HG03354 (cell line): ENCODE measurements at regions not wholly inside any gene's neighbourhood (a gene's known extent, or its start where the extent isn't known, plus 50 kb on each side); places are given as distances from the start of the nearest gene placed in this dataset.
"Not testable (repeated sequence)": the region's sequence is repeated elsewhere in the genome, so short reads cannot be mapped to it uniquely, and the experiment has no call there.

Experiments
- ATAC-seq: cut with Tn5 transposase; IDR thresholded peaks from one replicate; pipeline ENCODE4 v1.9.1; 2021; ENCODE audit warnings: mild to moderate bottlenecking; ENCODE audit not compliant: unreplicated experiment, poor library complexity, severe bottlenecking

- no peak for ATAC-seq
These were observed 562.3 kb upstream of the C9orf72 start for GRCh38 chr9:28135549-28135948.

- ATAC-seq: no peak
These were observed 562.8 kb upstream of the C9orf72 start for GRCh38 chr9:28136113-28136512.

- not testable (repeated sequence) for ATAC-seq
These were observed 574.1 kb upstream of the C9orf72 start for GRCh38 chr9:28147430-28147829.

GRCh38 chr9:28147923-28148597 lies 574.8 kb upstream of the C9orf72 start:
- not testable (repeated sequence) for ATAC-seq

GRCh38 chr9:28149361-28150050 lies 576.2 kb upstream of the C9orf72 start:
- not testable (repeated sequence) for ATAC-seq

GRCh38 chr9:28155067-28155466 lies 581.8 kb upstream of the C9orf72 start:
- ATAC-seq: no peak

GRCh38 chr9:28155671-28156070 lies 582.4 kb upstream of the C9orf72 start:
- ATAC-seq: no peak

GRCh38 chr9:28158451-28158850 lies 585.2 kb upstream of the C9orf72 start:
- ATAC-seq: no peak

- no peak for ATAC-seq
These were observed 590.3 kb upstream of the C9orf72 start for GRCh38 chr9:28163619-28164018.

- no peak for ATAC-seq
These were observed 592.9 kb upstream of the C9orf72 start for GRCh38 chr9:28166179-28166578.

GRCh38 chr9:28177142-28177541 lies 603.9 kb upstream of the C9orf72 start:
- ATAC-seq: no peak

- ATAC-seq: no peak
These were observed 604.6 kb upstream of the C9orf72 start for GRCh38 chr9:28177925-28178324.

GRCh38 chr9:28179893-28180292 lies 606.6 kb upstream of the C9orf72 start:
- no peak for ATAC-seq

GRCh38 chr9:28190981-28191380 lies 617.7 kb upstream of the C9orf72 start:
- ATAC-seq: no peak

GRCh38 chr9:28197653-28198052 lies 624.4 kb upstream of the C9orf72 start:
- no peak for ATAC-seq

GRCh38 chr9:28203036-28203435 lies 629.8 kb upstream of the C9orf72 start:
- no peak for ATAC-seq

- no peak for ATAC-seq
These were observed 633.0 kb upstream of the C9orf72 start for GRCh38 chr9:28206280-28206679.

GRCh38 chr9:28207657-28208056 lies 634.4 kb upstream of the C9orf72 start:
- ATAC-seq: no peak

- ATAC-seq: no peak
These were observed 635.8 kb upstream of the C9orf72 start for GRCh38 chr9:28209130-28209529.

- peak; percentile 51 for ATAC-seq
These were observed 639.7 kb upstream of the C9orf72 start for GRCh38 chr9:28212979-28213378.

- ATAC-seq: no peak
These were observed 642.4 kb upstream of the C9orf72 start for GRCh38 chr9:28215536-28216299.
